SW480 (cell line): ENCODE measurements at regions not wholly inside any gene's neighbourhood (a gene's known extent, or its start where the extent isn't known, plus 50 kb on each side); places are given as distances from the start of the nearest gene placed in this dataset.

ENCODE experiments used
- DNase-seq: peaks from one replicate; pipeline ENCODE4 v3.0.0-alpha.2; 2016; ENCODE audit warnings: low spot score

DNA sequence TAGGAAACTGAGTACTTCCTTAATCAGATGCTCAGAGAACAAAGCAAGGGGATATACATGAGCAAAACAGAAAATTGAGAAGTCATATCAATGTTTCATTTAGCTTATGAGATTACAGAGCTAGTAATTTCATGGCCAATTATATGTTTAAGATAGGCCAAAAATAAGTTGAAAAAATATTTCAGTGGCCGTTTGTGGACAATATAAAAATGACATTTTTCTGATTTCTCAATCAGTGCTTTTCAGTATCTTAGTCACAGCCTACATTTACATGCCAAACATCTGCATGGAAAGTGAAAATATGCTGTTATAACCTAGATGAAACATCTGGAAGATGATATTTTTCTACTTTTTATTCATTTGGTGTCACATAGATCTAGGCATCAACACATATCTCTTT lies 192.5 kb downstream of the HLX start:
- DNase-seq: no peak

DNA sequence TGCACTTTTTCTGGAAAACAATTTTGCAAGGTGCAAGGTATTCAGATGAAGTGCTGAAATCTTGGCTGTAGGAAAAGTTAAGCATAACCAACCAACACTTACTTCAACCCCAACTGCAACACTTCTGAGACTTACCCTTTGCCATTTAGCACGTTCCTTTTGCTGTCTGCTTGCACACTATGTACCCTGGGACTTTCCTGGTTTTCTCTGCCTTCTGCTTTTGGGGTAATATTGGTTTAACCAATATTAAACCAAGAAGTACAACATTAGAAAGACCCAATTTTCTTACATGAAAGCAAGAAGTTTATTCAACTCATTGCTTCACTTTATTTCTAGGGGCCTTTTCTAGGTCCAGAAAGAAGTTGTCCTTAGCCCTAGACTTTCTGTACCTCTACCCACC lies 193.0 kb downstream of the HLX start:
- no peak for DNase-seq

DNA sequence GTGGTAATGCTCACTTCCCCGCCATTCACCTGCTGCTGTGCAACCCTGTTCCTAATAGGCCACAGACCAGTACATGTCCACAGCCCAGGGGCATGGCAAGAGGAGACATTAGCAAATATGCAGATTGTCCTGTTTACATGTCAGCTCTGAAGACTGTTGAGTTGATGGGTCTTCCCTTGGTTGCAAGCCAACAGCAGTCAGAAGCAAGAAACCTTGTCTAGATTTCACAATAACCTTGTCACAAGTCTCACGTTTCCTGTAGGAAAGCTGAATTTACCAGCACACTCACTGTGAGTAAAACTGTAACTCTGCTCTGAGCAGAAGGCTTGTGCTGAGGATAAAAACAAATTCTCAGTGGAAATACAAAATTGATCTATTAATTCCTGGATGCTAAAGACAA lies 195.1 kb downstream of the HLX start:
- DNase-seq: no peak

DNA sequence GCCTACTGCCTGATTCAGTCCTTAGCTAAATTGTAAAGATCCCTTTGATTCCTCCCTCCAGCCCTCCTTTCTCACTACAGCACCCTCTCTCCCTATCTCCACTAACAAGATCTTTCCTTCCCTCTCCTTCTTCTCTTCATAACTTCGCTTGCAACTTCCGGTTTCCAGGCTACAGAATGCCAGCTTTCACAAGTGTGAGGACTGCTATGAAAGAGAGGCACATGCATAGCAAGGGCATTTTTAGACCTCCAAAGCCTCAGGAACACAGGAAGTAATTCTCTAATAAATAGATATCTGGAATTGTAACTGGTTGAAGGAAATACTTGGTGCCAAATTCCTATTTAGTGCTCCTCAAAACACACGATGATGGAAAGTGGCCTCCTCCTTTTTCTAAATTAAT lies 196.7 kb downstream of the HLX start:
- no peak for DNase-seq

DNA sequence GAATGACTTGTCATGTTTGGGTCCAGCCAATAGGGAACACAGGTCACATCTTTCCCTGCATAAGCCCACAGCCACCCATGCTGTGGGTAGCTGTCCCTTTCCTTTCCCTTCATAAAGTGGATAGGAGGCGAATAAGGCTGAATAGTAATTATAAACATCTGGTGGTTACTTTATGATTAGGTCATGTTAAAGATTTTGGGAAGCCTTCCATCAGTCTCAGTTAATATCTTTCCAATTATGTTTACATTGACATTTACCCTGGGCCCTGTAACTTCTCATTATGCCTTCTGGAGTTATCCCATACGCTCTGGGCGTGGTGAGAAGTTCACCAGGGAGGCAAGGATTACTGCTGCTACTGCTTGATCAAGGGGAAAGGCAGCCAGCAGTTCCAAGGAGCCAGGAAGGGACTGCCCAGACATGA lies 197.2 kb downstream of the HLX start:
- no peak for DNase-seq

DNA sequence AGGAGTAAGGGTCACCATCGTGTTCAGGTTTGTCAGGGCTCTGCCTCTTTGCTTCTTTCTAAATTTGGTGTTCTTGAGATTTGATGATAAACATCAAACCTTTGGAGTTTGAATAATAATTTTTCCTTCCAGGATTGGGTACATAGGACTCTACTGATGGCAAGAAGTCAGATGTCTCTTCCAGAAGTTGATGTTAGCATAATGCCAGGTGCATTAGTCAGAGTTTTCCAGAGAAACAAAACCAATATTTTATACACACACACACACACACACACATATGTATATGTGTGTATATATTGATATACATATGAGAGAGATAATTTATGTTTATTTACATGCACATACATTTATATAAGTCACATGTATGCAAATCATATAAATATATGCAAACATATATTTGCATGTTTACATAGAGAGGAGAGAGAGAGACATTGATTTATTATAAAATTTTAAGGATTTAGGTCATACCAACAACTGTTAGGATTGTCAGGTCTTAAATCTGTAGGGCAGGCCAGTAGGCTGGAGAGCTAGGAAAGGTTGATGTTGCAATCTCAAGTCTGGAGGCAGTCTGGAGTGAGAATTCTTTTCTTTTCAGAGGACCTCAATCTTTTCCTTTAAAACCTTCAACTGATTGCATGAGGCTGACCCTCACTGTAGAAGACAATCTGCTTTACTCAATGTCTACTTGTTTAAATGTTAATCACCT lies 199.2 kb downstream of the HLX start:
- no peak for DNase-seq

DNA sequence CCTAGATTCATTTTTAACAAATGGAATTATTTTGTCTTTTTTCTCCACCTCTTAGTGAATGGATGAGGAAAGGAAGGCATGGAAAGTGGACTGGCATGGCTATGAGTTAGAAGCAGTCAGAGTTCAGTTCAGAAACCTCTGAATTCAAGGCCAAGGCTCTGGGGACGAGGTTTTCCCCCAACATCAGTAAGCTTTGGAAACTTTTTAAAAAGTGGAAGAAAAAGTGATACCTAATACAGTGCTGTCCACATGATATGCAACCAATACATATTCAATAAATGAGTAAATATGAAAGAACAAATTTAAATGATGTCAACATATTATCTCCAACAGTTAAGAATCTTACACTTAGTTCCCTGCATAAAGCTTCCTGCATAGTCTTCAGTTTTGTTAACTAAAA lies 204.7 kb downstream of the HLX start:
- no peak for DNase-seq

DNA sequence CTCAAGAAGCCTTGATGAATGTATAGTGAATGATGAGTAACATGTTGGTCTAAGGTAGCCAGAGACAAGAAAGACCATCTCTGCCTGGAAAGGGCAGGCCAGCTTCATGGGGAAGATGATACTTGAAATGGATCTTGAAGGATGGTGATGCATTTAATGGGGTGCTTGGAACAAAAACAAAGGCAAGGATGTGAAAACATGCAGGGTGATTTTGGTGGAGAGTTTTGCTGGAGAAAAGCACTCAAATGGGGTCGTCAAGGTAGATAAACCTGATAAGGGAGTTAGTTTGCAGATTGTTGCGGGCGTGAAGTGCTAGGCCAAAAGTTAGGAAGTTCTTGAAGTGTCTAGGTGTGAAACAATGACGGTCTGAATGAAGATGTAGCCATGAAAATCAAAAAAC lies 205.4 kb downstream of the HLX start:
- DNase-seq: no peak

DNA sequence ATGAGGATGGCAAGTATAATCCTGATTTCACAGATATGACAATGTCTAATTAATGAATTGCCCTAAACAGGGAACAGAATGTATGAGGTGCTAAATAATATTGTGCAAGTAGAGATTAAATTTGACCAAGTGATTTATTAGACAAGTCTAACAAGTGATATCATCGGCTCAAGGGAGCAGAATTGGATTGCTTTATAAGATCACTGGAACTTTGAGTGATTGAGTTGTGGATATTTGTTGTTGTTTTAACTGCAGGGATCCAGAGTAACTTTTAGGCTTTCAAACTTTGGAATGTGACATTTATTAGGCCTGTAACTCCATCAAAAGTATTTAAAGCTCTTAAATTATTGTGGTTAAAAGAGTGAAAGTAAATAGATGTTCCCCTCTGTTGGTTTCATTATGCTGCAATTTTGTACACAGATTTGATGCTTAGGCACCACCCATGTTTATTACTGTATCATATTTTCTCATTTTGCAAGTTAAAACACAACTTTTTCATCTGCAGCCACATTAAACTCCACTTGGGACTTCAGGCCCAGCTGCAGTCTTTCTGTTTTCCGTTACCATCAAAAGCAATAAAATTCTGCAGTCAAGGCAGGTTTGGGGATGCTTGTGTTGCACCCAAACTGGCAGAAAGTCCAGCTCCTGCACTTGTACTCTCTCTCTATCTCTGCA lies 206.6 kb downstream of the HLX start:
- DNase-seq: no peak

DNA sequence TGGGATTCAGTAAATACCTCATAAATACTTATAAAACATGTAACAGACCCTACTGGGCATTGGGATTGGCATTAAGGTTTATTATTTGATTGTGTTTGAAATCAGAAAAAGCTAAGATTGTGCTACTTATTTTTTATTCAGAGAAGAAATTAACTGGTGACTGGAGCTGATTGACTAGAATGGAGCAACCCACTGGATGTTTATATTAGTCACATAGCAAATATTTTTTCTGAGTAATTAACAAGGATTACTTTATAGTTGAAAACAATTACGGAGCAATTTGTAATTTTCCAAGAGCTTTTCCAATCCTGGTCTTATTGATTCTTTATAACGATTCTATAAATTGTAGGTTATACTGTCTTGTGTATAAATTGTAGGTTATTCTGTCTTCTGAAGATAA lies 208.7 kb downstream of the HLX start:
- no peak for DNase-seq

DNA sequence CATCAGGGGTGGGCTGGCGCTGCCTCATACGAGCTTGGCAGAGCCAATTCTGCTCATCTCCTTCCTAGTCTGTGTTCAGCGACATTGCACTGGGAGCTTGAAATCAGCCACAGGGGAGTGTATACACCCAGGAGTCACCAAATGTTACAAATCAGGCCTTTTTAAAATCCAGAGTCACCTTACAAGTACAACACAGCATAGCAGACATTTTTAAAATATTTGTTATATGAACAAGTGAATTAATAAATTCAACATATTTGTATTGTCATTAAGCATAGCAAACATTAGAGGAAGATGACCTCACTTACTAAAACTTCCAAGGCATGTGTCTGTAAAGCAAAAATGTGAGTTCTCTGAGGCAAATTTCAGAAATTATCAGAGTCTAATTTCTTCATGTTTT lies 210.0 kb downstream of the HLX start:
- no peak for DNase-seq

DNA sequence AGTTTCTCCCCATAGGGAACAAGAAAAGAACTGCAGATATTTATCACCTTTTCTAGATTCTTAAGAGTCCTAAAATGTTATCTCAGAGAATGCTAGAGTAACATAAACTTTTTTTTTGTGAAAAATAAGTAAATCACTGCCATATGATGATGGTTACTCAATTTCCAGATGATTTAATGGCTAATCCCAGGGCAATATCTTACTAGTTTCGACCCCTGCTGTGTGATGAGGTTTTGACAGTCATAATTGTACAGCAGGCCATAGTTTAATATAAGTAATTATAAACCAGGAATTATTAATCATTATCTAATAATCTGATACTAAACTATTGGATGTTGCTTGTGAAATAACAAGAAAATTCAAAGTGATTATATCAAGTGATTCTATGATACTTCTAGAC lies 210.6 kb downstream of the HLX start:
- no peak for DNase-seq

DNA sequence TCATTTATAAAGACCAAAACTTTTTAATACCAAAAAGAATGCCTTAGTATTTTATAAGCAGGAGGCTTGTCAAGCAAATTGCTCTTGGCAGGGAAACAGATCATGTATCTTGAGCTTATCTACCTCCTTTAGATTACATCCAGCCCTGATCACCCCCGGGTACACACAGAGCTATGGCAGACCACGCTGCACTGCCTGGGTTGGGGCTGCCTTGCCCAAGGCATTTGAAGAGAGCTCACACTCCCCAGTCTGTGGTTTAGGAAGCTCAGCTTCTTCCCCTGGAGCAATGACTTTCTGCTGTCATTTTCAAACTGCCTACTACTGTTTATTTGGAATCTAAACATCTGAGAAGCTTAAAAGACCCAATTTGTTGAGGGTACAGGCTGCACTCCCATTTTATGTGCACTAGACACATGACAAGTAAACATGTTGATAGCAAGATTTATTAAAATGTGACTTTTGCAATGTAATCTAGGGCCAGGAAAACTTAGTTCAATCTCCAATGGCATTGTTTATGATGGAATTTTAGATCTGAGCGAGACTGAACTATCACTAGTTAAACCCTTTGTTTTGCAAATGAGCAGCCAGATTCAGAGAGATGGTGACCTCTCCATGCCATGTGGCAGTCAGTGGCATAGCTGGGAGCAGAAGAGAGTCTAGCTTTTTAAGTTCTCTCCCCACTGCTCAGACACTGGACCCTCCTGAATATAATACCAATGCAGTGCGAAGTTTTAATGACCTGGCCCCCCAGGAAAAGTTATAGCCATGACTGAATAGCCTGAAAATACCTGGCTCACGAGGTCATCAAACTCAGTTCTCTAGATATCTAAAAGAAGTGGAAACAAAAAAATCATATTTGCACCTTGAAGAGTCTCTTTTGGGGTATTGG lies 214.9 kb downstream of the HLX start:
- no peak for DNase-seq

DNA sequence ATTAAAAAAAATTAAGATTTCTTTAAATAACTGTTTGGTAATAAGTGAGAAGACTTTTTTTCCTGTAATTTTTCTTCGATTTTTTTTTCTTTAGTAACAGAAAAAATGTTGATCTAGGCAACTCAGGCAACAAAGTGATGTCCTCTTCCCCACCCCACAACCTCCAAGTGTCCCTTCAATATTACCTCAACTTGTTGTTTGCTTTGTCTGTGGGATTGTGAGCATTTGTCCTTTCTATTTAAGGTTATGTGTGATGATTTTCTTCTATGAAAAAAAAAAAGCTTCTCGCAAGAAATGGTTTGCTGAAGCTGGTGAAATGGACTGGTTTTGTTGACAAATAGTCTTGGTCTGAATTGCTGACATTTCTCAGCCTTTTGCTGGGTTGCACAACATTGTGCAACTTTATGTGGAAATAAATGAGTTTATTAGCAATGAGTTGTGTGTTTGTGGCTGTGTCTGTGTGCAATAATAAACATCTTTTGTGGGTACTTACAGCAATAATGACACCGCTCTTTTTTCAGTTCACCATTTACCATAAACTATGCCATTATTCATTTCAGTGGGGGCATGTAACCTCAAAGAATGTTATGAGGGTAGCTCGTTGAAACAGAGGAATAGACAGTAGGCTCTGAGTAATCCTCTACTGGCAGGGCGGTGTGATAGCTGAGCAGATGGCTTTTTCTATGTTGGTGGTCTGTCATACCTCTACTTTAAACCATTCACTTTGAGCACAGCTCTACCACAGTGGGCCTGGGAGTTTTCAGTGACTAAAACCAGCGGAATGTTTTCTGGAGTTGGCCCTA lies 218.4 kb downstream of the HLX start:
- DNase-seq: peak; percentile 25

DNA sequence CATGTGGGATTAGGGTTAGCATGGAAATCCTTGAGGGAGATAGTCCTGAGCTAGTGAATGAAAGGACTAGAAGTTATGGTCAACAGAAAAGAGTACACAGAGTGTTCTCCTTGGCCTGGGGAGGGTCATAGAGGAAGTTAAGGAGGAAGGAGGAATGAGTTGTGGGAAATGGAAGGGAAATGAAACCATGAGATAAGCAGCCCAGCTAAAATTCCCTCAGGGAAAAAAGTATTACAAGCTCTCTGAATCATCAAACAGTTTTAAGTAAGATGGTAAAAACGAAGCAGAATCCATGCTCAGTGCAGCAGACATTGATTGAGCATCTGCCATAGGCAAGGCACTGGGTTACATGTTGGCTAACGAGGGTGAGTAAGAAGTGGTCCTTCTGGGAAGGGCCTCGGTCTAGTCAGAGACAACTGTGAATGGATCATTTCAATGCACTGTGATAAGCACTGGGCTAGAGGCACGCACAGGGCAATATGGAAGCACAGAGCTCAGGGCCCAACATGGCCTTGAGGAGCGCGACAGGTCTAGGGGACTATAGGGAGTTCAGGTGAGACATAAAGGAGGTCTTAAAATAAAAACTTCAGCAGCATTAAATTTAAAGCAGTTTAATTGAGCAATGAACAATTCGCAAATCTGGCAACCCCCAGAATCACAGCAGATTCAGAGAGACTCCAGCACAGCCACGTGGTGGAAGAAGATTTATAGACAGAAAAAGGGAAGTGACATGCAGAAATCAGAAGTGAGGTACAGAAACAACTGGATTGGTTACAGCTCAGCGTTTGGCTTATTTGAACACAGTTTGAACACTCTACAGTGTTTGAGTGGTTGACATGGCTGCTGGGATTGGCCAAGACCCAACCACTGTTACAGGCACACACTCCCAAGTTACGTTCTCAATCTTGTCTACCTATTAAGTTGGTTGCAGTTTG lies 219.5 kb downstream of the HLX start:
- no peak for DNase-seq

DNA sequence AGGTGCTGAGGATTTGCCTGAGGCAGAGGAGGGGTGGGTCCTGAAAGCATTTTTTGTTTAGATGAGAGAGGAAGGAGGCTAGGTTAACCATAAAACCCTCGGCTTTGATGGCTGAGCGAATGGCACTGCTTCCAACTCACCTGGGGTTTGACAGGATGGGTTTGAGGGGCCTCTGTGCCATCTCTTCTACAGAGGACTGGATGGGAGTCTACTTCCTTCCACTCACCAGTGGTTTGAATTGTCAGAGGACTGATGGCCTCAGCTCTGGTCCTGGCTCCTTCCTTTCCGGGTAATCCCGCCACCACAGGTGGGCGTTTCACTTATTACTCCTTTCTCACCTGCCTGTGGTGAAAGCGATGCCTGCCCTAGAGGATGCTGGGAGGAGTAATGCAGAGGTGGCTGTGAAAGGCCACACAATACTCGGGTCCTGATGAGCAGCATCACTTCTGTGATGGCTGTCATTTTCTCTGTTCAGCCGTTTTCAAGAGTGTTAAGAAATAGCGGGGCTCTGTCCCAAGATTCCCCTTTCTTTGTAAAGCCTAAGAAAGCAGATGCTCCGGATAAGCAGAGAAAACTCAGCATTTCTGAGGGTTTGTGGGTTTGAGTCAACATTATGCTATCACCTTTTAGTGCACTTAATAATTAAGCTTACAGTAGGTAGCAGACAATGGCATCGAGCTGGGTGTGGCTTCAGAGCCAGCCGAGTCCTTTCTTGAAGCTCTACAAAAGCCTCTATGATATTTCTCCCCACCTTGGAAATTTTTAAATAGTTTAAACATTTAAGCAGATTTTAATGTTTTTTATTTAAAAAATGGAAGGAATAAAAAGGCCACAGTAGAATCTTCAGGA lies 220.7 kb downstream of the HLX start:
- DNase-seq: peak; percentile 20

DNA sequence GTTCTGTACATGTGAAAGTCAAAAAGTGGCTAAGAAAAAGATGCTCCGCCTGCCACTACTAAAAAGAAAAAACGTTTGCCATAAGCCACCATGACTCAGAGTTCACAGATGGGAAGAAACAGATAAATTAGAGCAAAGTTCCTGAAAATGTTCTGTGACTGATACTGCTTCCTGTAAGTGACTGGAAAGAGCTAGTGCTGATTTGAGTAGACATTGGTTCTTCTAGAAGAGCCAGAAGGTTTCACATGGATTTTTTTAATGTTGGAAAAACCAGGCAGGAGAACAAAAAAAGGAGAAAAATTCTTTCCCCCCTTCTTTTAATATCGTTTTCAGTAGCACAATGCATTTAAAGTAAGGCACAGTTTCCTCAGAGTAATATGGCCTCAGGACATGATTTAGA lies 221.4 kb downstream of the HLX start:
- DNase-seq: no peak

DNA sequence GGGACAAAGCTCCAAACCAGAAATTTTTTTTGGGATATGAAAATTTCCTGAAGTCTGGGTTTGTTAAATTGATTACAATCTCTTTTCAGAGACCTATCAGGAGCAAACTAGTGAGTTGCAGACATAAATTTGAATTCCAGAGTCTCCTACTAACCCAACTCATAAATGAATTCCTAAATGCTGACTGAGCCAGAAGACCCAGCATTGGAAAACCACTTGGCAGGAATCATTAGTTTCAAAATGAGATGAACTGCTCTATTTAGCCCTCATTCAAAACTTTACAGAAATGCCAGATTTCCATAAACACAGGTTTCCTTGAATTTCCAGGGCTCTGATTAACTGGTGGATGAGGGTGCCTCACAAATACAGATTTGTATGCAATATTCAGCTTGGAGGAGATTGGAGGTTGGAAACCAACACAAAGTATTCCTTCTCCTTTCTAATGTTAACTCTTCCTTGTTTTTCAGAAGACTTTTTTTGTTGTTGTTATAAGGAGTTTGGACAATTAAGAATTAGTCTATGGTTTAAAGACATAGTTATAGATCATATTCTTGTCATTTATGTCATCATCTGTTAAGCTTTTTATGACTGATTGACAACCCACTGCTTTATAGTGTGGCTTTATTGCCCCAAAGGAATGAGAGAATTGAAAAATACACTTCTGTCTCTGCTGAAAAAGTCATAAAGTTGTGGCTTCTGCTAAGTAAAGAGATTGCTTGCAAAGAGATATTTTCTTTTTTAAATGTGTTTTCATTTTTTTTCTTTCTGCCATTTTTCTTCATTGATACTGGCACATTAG lies 222.8 kb downstream of the HLX start:
- DNase-seq: no peak

DNA sequence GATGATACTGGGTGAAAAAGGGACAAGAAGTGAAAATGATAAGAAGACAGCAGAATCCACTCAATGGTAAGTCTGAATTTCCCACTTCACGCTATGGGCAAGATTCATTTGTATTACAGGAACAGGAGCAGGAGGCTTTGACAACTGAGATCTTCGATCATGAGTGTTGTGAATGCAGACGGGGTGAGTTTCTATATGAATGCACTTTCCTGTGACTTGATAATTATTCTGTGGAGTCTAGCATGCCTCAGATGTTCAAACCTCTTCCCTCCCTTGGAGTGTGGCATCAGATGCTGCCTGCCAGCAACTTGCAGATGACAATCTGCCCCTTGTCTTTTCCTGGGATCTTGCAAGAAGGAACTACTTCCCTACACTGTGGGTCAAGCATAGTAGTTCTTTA lies 225.4 kb downstream of the HLX start:
- no peak for DNase-seq
